Kidney (tissue), 13 donors: ENCODE measurements at regions not wholly inside any gene's neighbourhood (a gene's known extent, or its start where the extent isn't known, plus 50 kb on each side); places are given as distances from the start of the nearest gene placed in this dataset.

ENCODE experiments used
- DNase-seq, 5 donors: peaks; one replicate each; pipeline ENCODE4 v3.0.0-alpha.2; 2013 to 2020
- FAIRE-seq: peaks from 2 replicates; lab custom pipeline; 2012; peaks lifted over from hg19 to GRCh38; lab: Jason Lieb, UNC
- H3K27ac ChIP-seq, 2 donors: one replicate each; pipeline ENCODE4 v1.7.0; 2013; ENCODE audit warnings: low read depth in 2 of 2, low read length in 2 of 2, inconsistent platforms in 1 of 2
- H3K27me3 ChIP-seq: one replicate; pipeline ENCODE4 v1.7.1; 2013; ENCODE audit warnings: low read length, inconsistent platforms; ENCODE audit not compliant: control insufficient read depth, insufficient read depth
- H3K36me3 ChIP-seq, 3 donors: one replicate each; pipeline versions ENCODE4 v1.7.0 to v1.7.1; 2013; ENCODE audit warnings: low read length in 3 of 3, control low read depth in 1 of 3, inconsistent platforms in 1 of 3; ENCODE audit not compliant: insufficient read depth in 3 of 3, control insufficient read depth in 2 of 3
- H3K4me1 ChIP-seq, 3 donors: one replicate each; pipeline versions ENCODE4 v1.7.0 to v1.7.1; 2013; ENCODE audit warnings: low read length in 3 of 3, inconsistent platforms in 1 of 3, low read depth in 1 of 3; ENCODE audit not compliant: control insufficient read depth in 2 of 3, insufficient read depth in 2 of 3
- H3K4me3 ChIP-seq, 3 donors: one replicate each; pipeline versions ENCODE4 v1.7.0 to v1.8.1; 2013; ENCODE audit warnings: low read length in 3 of 3, control low read depth in 1 of 3, inconsistent platforms in 1 of 3
- H3K9ac ChIP-seq, 3 donors: one replicate each; pipeline versions ENCODE4 v1.7.0 to v1.7.1; 2013; ENCODE audit warnings: low read length in 3 of 3, control low read depth in 1 of 3, inconsistent platforms in 1 of 3
- H3K9me3 ChIP-seq, 3 donors: one replicate each; pipeline versions ENCODE4 v1.7.0 to v1.7.1; 2013; ENCODE audit warnings: low read length in 3 of 3, control low read depth in 1 of 3, inconsistent platforms in 1 of 3; ENCODE audit not compliant: control insufficient read depth in 2 of 3, insufficient read depth in 1 of 3
- intact Hi-C: fragments of 100-400 bp; cut with DNase I; formaldehyde crosslinking; loops from one replicate; pipeline ENCODE4 v1.11.1; 2022
- TF ChIP-seq, protein P1 (sequence below): IDR thresholded peaks from 3 replicates; pipeline ENCODE4 v1.5.1; 2012; ENCODE audit warnings: mild to moderate bottlenecking, moderate library complexity, borderline replicate concordance; ENCODE audit not compliant: insufficient read depth; ENCODE audit errors: extremely low read depth
- donor health status: control.
- donor health status: control.
- donor health status: control.
- donor health status: control.
- donor health status: control.
- donor health status: DM: yes; HTN: yes; CAD: no.
- donor health status: Normal renal cell carcinoma (clear cell type).

DNA sequence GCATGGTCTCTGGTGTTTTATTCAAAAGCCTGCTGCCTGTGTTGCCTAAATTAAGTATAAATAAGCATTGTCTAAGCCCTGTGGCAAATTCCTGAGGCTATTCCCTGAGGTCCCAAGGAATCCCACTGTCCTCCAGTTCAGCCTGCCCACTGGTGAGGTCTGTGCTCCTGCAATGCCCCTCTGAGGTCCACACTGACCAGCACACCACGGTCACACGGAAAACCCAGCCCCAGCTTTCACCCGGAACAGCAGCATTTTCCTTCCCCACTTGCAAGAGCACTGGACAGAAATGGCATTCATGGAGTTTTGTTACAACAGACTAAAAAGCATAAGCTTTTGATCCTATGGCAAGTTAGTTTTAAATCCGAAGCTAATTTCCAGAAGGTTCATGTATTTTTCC, 234.0 kb downstream of the KLF13 start:
- no peak overlapping the region for H3K9ac ChIP-seq
- H3K9me3 ChIP-seq: no peaks in the 10 kb centered on the region
- no peak for FAIRE-seq
- H3K36me3 ChIP-seq: no peaks in the 10 kb centered on the region
- no peak overlapping the region for H3K27ac ChIP-seq
- no peaks in the 10 kb centered on the region for H3K4me1 ChIP-seq
- H3K4me3 ChIP-seq: no peak overlapping the region
- H3K27me3 ChIP-seq: no peaks in the 10 kb centered on the region
- intact Hi-C loops: no loop called here
- TF ChIP-seq, protein P1, sequence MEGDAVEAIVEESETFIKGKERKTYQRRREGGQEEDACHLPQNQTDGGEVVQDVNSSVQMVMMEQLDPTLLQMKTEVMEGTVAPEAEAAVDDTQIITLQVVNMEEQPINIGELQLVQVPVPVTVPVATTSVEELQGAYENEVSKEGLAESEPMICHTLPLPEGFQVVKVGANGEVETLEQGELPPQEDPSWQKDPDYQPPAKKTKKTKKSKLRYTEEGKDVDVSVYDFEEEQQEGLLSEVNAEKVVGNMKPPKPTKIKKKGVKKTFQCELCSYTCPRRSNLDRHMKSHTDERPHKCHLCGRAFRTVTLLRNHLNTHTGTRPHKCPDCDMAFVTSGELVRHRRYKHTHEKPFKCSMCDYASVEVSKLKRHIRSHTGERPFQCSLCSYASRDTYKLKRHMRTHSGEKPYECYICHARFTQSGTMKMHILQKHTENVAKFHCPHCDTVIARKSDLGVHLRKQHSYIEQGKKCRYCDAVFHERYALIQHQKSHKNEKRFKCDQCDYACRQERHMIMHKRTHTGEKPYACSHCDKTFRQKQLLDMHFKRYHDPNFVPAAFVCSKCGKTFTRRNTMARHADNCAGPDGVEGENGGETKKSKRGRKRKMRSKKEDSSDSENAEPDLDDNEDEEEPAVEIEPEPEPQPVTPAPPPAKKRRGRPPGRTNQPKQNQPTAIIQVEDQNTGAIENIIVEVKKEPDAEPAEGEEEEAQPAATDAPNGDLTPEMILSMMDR: no peak
- no peak for DNase-seq

DNA sequence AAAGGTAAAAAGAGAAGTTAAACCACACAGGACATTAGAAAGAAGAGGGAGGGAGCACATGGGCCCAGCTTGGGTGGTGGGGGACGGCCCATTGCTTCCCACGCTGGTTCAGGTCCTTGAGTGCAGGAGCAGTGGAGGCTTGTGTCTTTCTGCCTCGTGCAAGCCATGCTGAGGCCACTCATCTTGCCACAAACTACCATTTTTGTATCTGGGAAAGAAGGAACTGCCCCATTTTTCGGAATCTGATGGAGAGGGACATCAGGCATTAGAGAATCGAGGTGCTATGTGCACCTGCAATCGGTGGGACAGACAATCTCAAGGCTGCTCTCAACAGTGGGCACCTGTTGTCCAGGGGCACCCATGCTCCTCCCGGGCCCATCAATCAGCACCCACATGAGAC, 234.5 kb downstream of the KLF13 start:
- intact Hi-C loops: no loop called here
- TF ChIP-seq, protein P1: no peak
- no peak for FAIRE-seq

DNA sequence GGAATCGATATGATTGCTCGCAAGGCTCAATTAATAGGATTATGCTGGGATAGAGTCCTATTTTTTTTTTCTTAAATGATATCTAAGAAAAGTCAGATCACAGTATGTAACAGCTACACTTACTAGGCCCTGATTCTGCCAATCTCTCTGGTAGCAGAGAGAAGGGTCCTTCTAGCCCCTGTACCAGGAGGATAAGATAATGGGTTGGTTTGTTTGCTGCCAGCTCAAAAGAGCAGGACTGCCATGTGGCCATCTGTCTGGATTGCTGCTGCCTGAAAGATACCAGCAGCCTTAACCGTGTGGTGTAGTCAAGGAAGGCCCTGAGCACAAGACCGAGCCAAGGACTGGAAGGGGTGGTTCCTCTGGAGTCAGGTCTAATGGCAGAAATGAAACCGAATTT, 236.4 kb downstream of the KLF13 start:
- H3K4me1 ChIP-seq: no peaks in the 10 kb centered on the region
- FAIRE-seq (no peak), DNase-seq (no peak)
- H3K9ac ChIP-seq: no peak overlapping the region
- H3K36me3 ChIP-seq: no peaks in the 10 kb centered on the region
- intact Hi-C loops: no loop called here
- TF ChIP-seq, protein P1: no peak
- H3K27me3 ChIP-seq: no peaks in the 10 kb centered on the region
- H3K4me3 ChIP-seq: no peak overlapping the region
- no peaks in the 10 kb centered on the region for H3K9me3 ChIP-seq
- H3K27ac ChIP-seq: no peak overlapping the region

More for the DNA sequence above, 234.5 kb downstream of the KLF13 start:
- no peak overlapping the region for H3K27ac ChIP-seq
- no peak for DNase-seq
- no peaks in the 10 kb centered on the region for H3K4me1 ChIP-seq
- H3K36me3 ChIP-seq: no peaks in the 10 kb centered on the region
- no peaks in the 10 kb centered on the region for H3K27me3 ChIP-seq
- H3K9ac ChIP-seq: no peak overlapping the region
- H3K9me3 ChIP-seq: no peaks in the 10 kb centered on the region
- H3K4me3 ChIP-seq: no peak overlapping the region

DNA sequence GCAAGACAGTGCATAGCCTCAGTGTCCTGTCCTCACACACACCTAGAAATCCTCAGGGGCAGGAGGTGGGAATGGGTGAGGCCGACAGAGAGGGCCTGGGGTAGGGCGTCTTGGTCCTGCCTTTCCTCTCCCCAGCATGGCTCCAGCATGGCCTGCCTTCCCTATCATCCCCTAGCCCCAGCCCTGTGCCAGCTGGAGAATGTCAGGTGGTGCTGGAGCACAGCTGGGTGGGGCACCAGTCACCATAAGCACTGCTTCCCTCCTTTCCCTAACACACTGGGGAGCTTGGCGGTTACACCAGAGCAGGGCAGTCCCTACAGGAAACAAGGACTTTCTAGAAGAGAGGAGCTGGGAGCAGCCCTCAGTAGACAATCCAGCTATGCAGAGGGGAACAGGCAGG, 236.8 kb downstream of the KLF13 start:
- Histone ChIP-seq H3K36me3 (no peaks in the 10 kb centered on the region), H3K4me1 (no peaks in the 10 kb centered on the region), H3K4me3 (no peak overlapping the region), H3K9me3 (no peaks in the 10 kb centered on the region), H3K9ac (no peak overlapping the region), H3K27ac (no peak overlapping the region), H3K27me3 (no peaks in the 10 kb centered on the region)
- intact Hi-C loops: no loop called here
- TF ChIP-seq, protein P1: no peak
- FAIRE-seq (no peak), DNase-seq (no peak)
